CD14-positive monocyte (primary cell): ENCODE measurements at regions not wholly inside any gene's neighbourhood (a gene's known extent, or its start where the extent isn't known, plus 50 kb on each side); places are given as distances from the start of the nearest gene placed in this dataset.

Experiments used
- DNase-seq, 3 donors: peaks; one replicate each; pipeline ENCODE4 v3.0.0-alpha.2; 2011 to 2022
- H2AFZ ChIP-seq: 2 replicates; pipeline ENCODE4 v1.6.0; 2012; ENCODE audit warnings: mild to moderate bottlenecking, low read depth, low read length, inconsistent platforms; ENCODE audit not compliant: insufficient read depth, poor library complexity, severe bottlenecking
- H3K27ac ChIP-seq, 2 donors: 1 replicate in 1 of 2; 2 replicates in 1 of 2; pipeline ENCODE4 v1.5.1; 2012 to 2013; ENCODE audit warnings: low read length in 2 of 2, control low read depth in 1 of 2, inconsistent platforms in 1 of 2, low read depth in 1 of 2, mild to moderate bottlenecking in 1 of 2
- H3K27me3 ChIP-seq, 2 donors: one replicate each; pipeline versions ENCODE4 v1.6.0 to v1.6.1; 2011 to 2013; ENCODE audit warnings: low read length in 2 of 2; ENCODE audit not compliant: control insufficient read depth in 2 of 2, insufficient read depth in 2 of 2
- H3K36me3 ChIP-seq, 2 donors: replicated peaks in 1 of 2; 1 replicate in 1 of 2; 2 replicates in 1 of 2; pipeline versions ENCODE4 v1.5.1 to v1.6.1; 2012 to 2013; ENCODE audit warnings: low read length in 2 of 2, control low read depth in 1 of 2, inconsistent platforms in 1 of 2, mild to moderate bottlenecking in 1 of 2; ENCODE audit not compliant: insufficient read depth in 2 of 2, control insufficient read depth in 1 of 2
- H3K4me1 ChIP-seq, 2 donors: 1 replicate in 1 of 2; 2 replicates in 1 of 2; pipeline versions ENCODE4 v1.5.1 to v1.6.1; 2012 to 2013; ENCODE audit warnings: low read length in 2 of 2, control low read depth in 1 of 2, inconsistent platforms in 1 of 2, mild to moderate bottlenecking in 1 of 2, moderate library complexity in 1 of 2; ENCODE audit not compliant: insufficient read depth in 2 of 2, control insufficient read depth in 1 of 2
- H3K4me2 ChIP-seq: replicated peaks from 2 replicates; pipeline ENCODE3; 2012; ENCODE audit warnings: low read length, moderate library complexity, mild to moderate bottlenecking; ENCODE audit not compliant: poor library complexity, severe bottlenecking; ENCODE audit errors: extremely low read depth
- H3K4me3 ChIP-seq, 3 experiments: fragments of 200-600 bp in 1 of 3; sonication (generic) in 1 of 3; replicated peaks in 1 of 3; 1 replicate in 2 of 3; 2 replicates in 1 of 3; pipeline ENCODE4 v1.5.1; 2011 to 2013; ENCODE audit warnings: low read length in 3 of 3, mild to moderate bottlenecking in 3 of 3, control low read depth in 2 of 3, low read depth in 2 of 3, inconsistent platforms in 1 of 3, moderate library complexity in 1 of 3
- H3K79me2 ChIP-seq: 2 replicates; pipeline ENCODE4 v1.6.0; 2012; ENCODE audit warnings: mild to moderate bottlenecking, control low read depth, inconsistent platforms, low read length, moderate library complexity; ENCODE audit not compliant: insufficient read depth
- H3K9ac ChIP-seq: 2 replicates; pipeline ENCODE4 v1.6.0; 2017; ENCODE audit warnings: low read length, mild to moderate bottlenecking; ENCODE audit not compliant: insufficient read depth, poor library complexity, severe bottlenecking
- H3K9me3 ChIP-seq, 2 donors: replicated peaks in 1 of 2; 1 replicate in 1 of 2; 2 replicates in 1 of 2; pipeline versions ENCODE4 v1.5.1 to v1.6.1; 2012 to 2013; ENCODE audit warnings: low read length in 2 of 2, control low read depth in 1 of 2; ENCODE audit not compliant: control insufficient read depth in 1 of 2, insufficient read depth in 1 of 2
- H4K20me1 ChIP-seq: 2 replicates; pipeline ENCODE4 v1.6.0; 2012; ENCODE audit warnings: mild to moderate bottlenecking, low read length, control low read depth, moderate library complexity; ENCODE audit not compliant: insufficient read depth
- H3K27ac Mint-ChIP-seq, 7 donors: one replicate each; pipeline ENCODE4 v1.8.0; 2020; ENCODE audit warnings: mild to moderate bottlenecking in 7 of 7, mixed read lengths in 7 of 7, moderate library complexity in 6 of 7, inconsistent platforms in 2 of 7
- H3K27me3 Mint-ChIP-seq, 3 donors: one replicate each; pipeline ENCODE4 v1.8.0; 2021 to 2022; ENCODE audit warnings: low read depth in 3 of 3, mild to moderate bottlenecking in 3 of 3, mixed read lengths in 3 of 3, moderate library complexity in 3 of 3, inconsistent platforms in 1 of 3
- H3K36me3 Mint-ChIP-seq, 2 donors: one replicate each; pipeline ENCODE4 v1.8.0; 2020; ENCODE audit warnings: mixed read lengths in 2 of 2, inconsistent platforms in 1 of 2, mild to moderate bottlenecking in 1 of 2
- H3K4me1 Mint-ChIP-seq: one replicate; pipeline ENCODE4 v1.8.0; 2020; ENCODE audit warnings: mild to moderate bottlenecking, mixed read lengths
- H3K4me3 Mint-ChIP-seq, 2 donors: one replicate each; pipeline ENCODE4 v1.8.0; 2020; ENCODE audit warnings: mild to moderate bottlenecking in 2 of 2, mixed read lengths in 2 of 2, moderate library complexity in 1 of 2
- H3K9me3 Mint-ChIP-seq, 7 donors: one replicate each; pipeline ENCODE4 v1.8.0; 2020 to 2022; ENCODE audit warnings: mixed read lengths in 7 of 7, mild to moderate bottlenecking in 6 of 7, moderate library complexity in 6 of 7, inconsistent platforms in 2 of 7
- CTCF ChIP-seq: fragments of 200-600 bp; IDR thresholded peaks from one replicate; pipeline ENCODE4 v1.8.0; 2022; ENCODE audit warnings: antibody characterized with exemption, mild to moderate bottlenecking
- WGBS: methylation state at CpG from one replicate; pipeline ENCODE4 v1.1.5; 2013; ENCODE audit warnings: missing lambda C conversion rate; ENCODE audit not compliant: insufficient coverage; 5-methylcytosine and 5-hydroxymethylcytosine counted together
- intact Hi-C, 2 donors: fragments of 100-400 bp; cut with micrococcal nuclease; formaldehyde crosslinking; loops; one replicate each; pipeline versions ENCODE4 v1.15.0 to v1.15.1; 2023

- Mint-ChIP-seq H3K4me1 (no peaks in the 10 kb centered on the region), H3K36me3 (no peaks in the 10 kb centered on the region)
Observed at GRCh38 chr5:115351356-115352195, 55.1 kb upstream of the CCDC112 start.

GRCh38 chr5:115350894-115351293 lies 54.4 kb upstream of the CCDC112 start:
- DNase-seq = no peak
- Mint-ChIP-seq H3K36me3 (no peaks in the 10 kb centered on the region), H3K4me1 (no peaks in the 10 kb centered on the region), H3K9me3 (peaks cover 0 to 16% (median 6%) of the 10 kb centered on the region in 7 donors), H3K4me3 (no peak overlapping the region), H3K27me3 (peaks cover 2 to 3% (median 2%) of the 10 kb centered on the region in 3 donors), H3K27ac (no peak overlapping the region)
- Histone ChIP-seq H2AFZ (no peak overlapping the region), H3K4me2 (no peak overlapping the region), H3K4me1 (no peaks in the 10 kb centered on the region), H3K9ac (no peak overlapping the region), H3K4me3 (no peak overlapping the region), H3K9me3 (peaks cover 0 to 7% of the 10 kb centered on the region in 2 donors), H3K27me3 (no peaks in the 10 kb centered on the region), H4K20me1 (no peaks in the 10 kb centered on the region), H3K79me2 (no peaks in the 10 kb centered on the region), H3K27ac (no peak overlapping the region), H3K36me3 (no peaks in the 10 kb centered on the region)
- no peak for TF ChIP-seq CTCF
- intact Hi-C loops = no loop called here
- WGBS = no CpG with 5 or more reads among the region's 3 CpGs

More at GRCh38 chr5:115351356-115352195, 55.1 kb upstream of the CCDC112 start:
- H3K9ac ChIP-seq = no peak overlapping the region
- H3K27ac ChIP-seq = no peak overlapping the region
- intact Hi-C loops = no loop called here
- Mint-ChIP-seq H3K27ac (no peak overlapping the region), H3K27me3 (peaks cover 2 to 3% (median 2%) of the 10 kb centered on the region in 3 donors), H3K9me3 (peaks cover 0 to 18% (median 3%) of the 10 kb centered on the region in 7 donors), H3K4me3 (no peak overlapping the region)
- H3K36me3 ChIP-seq = no peaks in the 10 kb centered on the region
- no peaks in the 10 kb centered on the region for H3K27me3 ChIP-seq
- H3K4me2 ChIP-seq = no peak overlapping the region
- peaks cover 0 to 7% of the 10 kb centered on the region in 2 donors for H3K9me3 ChIP-seq
- no peaks in the 10 kb centered on the region for H4K20me1 ChIP-seq
- no peaks in the 10 kb centered on the region for H3K4me1 ChIP-seq
- TF ChIP-seq CTCF = no peak
- no peak for DNase-seq
- no peak overlapping the region for H3K4me3 ChIP-seq
- H3K79me2 ChIP-seq = no peaks in the 10 kb centered on the region
- no peak overlapping the region for H2AFZ ChIP-seq
